Inflammatory macrophage (primary cell): ENCODE measurements at regions not wholly inside any gene's neighbourhood (a gene's known extent, or its start where the extent isn't known, plus 50 kb on each side); places are given as distances from the start of the nearest gene placed in this dataset.
"Not testable (repeated sequence)": the region's sequence is repeated elsewhere in the genome, so short reads cannot be mapped to it uniquely, and the experiment has no call there.

Source experiments
- DNase-seq, 2 donors: peaks; one replicate each; pipeline ENCODE4 v3.0.0-alpha.2; 2020 to 2022

DNA sequence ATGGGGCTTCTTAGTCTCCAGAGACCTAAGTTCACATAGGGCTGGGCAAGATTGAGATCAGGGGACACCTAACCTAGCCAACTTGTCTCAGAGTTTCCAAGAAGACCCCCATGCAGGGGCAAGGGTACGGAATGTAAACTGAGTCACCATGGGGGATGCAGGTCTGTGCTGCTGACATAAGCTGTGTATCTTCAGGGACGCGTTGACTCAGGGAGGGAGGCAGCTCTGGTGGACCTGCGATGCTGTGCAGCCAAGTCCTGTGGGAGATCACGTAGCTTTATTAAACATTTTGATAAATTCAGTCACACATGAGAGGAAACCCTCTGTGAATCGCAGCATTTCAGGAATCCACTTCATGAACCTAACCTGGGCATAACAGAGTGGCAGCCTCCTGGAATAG lies 216.0 kb downstream of the ANKRD30B start:
- no peak for DNase-seq

- DNase-seq, result no peak
These were observed 216.4 kb downstream of the ANKRD30B start for GRCh38 chr18:14964406-14964805.

- not testable (repeated sequence) for DNase-seq
These were observed 217.0 kb downstream of the ANKRD30B start for GRCh38 chr18:14964976-14965375.

DNA sequence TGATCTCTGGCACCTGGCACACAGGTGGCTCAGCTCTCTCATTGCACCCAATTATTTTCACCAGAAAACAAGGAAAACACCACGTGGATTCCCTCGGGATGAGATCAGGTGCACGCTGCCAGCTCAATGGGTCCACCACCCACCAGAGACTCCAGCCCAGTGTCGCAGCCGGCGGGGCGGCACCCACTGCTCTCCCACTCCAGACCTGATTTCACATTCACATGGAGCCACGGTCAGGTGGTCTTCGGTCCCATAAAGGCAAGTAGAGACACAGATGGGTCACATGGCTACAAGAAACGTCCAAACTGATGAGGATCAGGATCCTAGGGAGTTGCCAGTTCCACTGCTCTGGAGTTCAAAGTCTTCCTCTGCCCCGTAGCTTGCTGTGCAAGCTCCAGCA lies 217.6 kb downstream of the ANKRD30B start:
- no peak for DNase-seq

- DNase-seq, result not testable (repeated sequence)
These were observed 219.3 kb downstream of the ANKRD30B start for GRCh38 chr18:14967246-14967645.

GRCh38 chr18:14969500-14969899 lies 221.5 kb downstream of the ANKRD30B start:
- DNase-seq, result no peak

DNA sequence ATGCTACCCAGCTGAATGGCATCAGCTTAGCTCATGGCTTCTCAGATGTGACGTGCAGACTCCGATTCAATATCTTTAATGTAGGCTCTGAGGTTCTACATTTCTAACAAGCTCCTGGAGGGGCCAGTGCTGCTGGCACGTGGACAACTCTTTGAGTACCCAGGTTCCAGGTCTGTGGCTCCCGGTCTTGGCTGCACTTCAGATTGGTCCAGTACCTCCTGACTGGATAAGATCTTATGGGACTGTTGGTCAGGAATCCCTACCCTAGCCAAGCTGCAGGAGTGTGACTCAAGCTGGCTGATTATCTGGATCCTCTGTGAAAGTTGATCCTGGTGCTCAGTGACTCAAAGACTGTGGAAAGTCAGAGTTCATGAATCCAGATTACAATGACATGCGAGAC lies 222.1 kb downstream of the ANKRD30B start:
- no peak for DNase-seq

DNA sequence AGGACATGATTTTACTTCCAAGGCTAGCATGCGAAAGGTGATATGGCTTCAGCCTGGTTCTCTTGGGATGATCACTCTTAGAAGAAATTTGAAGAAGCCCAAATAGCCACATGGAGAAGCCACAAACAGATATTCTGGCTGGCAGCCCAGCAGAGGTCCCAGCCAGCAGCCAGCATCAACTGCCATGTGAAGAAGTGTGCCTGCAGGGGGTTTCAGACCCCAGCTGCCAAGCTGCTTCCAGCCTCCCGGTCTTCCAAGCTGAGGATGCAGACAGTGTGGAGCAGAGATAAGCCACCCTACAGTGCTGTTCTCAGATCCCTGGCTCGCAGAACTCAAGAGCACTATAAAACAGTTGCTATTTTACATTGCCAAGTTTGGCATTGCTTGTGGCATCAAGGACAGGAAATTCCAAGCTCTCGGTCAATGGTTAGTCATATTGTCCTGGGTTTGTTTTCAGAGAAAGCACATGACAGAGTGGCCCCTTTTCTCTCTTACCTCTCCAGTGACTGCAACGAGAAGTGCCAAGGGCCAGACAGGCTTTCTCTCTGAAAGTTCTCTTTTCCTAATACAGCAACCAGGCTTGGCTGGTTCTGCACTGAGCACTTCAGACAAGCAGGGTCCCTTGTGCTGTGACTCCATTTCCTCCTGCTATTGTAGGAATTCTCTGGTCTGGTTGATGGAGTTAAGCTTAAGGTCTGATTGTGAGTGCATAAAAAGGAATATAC lies 223.7 kb downstream of the ANKRD30B start:
- no peak for DNase-seq

- DNase-seq, result not testable (repeated sequence)
These were observed 225.4 kb downstream of the ANKRD30B start for GRCh38 chr18:14973421-14973820.

- DNase-seq, result no peak
These were observed 226.1 kb downstream of the ANKRD30B start for GRCh38 chr18:14974088-14974487.

DNA sequence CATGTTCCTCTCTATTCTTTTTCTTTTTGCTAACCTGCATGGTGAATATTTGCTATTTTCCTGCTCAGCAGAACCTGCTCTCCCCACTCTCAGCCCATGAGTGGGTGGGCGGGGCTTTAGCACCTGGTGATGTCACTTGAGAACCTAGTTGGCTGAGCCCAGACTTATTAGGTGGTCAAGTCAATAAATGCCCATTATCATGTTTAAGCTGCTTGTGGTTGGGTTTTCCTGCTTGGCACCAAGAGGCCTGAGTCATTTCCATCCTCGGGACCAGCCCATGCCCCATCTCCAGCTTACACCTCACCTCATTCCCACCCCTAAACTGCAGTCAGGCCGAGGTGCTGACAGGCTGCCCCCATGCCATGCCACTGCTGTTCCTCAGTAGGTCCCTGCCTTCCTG lies 226.6 kb downstream of the ANKRD30B start:
- DNase-seq, result no peak

DNA sequence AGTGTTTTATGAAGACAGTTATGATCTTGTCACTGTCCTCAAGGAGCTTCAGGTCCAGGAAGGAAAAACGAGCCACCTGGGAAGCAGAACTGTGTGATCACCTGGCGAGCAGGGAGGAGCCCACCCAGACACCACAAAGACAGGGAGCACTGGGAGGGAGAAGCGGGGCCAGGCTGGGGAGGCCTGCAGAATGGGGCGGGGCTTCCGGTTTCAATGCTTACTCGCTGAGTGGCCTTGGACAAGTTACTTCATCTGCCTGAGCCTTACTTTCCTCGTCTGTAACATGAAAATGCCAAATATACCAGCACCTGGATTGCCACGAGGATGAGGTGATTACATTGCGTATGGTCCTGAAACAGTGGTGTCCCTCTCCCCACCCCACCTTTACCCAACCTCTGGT lies 227.5 kb downstream of the ANKRD30B start:
- DNase-seq, result no peak

GRCh38 chr18:14976736-14977430 lies 228.9 kb downstream of the ANKRD30B start:
- no peak for DNase-seq

- no peak for DNase-seq
These were observed 230.2 kb downstream of the ANKRD30B start for GRCh38 chr18:14978191-14978590.

DNA sequence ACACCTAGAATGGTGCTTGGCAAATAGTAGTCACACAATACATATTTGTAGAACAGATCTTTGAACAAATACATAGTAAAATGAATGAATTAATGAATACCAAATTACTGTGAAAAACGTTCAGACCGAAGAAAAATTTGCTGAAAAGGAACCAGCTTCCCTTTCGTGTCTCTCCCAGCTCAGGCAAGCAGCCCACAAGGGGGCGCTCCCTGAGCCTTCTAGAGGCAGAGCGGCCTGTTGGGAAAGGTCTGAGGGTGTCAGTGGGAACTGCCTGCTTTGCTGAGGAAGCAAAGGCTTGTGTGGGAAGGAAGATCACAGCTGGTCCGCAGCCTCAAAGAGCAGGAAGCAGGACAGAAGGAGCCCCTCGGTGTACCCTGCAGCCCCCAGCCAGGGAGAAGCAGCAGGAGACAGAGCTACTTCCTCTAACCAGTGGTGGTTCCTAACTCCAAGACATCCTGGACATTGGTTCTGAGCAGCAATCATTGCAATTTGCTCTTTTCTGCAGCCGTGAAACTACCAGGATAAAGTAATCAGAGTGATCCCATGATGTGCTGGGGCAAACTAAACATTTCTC lies 231.1 kb downstream of the ANKRD30B start:
- peak in 1 of 2 donors; percentile 15 for DNase-seq

DNA sequence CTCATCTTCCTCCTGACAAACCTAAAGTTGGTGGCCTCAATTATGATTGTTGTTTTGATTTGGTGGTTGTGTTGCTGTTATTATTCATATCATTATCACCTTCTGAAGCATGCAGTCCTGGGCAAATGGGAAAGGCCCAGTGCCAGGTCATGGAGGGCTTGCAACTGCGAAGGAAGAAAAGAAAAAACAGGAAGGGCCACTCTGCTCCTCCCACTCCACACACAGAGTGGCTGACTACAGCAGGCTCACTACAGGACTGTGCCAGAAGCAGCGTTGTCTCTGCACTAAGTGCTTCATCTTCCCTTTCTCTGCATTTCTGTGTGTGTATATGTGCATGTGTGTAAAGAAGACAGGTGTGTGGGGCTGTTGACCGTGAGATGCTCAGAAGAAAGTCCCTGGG lies 231.9 kb downstream of the ANKRD30B start:
- no peak for DNase-seq

DNA sequence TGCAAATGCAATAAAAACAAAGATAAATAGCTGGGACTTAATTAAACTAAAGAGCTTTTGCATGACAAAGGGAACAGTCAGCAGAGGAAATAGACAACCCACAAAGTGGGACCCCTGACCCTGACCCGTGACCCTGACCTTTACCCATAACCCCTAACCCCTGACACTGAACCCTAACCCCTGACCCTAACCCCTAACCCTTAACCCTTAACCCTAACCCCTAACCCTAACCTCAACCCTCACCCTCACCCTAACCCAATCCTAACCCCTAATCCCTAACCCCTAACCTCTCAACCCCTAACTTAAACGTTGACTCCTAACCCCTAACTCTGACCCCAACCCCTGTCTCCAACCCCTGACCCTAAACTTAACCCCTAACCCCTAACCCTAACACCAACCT lies 236.6 kb downstream of the ANKRD30B start:
- not testable (repeated sequence) for DNase-seq

- DNase-seq, result not testable (repeated sequence)
These were observed 237.5 kb downstream of the ANKRD30B start for GRCh38 chr18:14985291-14986013.

DNA sequence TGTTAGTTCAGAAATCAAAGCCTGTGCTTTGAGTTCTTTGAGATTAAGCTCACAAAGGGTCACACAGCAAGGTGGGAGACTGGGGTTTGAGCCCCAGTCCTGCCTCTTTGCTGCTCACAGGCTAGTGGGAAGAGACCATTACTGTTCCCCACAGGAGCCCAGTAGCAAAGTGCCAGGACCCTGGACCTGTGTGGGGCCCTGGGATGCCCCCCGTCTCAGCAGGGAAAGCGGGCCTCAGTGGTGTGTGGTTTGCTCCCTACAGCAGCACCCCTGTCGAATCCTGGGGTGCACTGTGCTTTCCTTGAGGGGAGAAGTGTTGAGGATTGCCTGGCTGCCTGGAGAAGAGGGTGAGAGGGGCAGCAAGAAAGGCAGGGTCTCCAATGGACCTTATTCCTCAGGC lies 239.4 kb downstream of the ANKRD30B start:
- not testable (repeated sequence) for DNase-seq

DNA sequence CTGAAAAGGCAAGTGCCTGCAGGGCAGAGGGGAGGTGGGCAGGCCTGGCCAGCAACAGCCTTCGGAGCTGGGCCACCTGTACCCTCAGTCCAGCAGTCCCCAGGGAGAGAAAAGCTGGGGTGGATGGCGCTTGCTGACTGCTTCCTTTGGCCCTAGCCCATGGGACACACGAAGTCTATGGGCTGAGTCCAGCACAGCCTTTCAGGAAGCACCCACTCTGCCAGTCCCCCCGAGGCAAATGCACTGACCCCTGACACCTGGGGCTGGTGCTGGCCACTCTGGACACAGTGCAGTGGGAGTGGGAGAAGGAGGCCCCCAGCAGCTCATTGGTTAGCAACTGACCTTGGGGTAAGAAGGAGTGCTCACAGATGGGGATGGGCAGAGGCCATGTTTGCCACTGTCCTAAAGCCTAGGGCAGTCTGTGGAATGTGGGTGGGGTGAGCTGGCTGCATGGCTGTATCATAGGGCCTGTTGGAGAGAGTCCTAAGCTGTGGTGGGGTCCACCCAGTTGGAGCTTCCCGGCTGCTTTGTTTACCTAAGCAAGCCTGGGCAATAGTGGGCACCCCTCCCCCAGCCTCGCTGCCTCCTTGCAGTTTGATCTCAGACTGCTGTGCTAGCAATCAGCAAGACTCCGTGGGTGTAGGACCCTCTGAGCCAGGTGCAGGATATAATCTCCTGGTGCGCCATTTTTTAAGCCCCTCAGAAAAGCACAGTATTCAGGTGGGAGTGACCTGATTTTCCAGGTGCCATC lies 240.2 kb downstream of the ANKRD30B start:
- not testable (repeated sequence) for DNase-seq

GRCh38 chr18:14989569-14989968 lies 241.6 kb downstream of the ANKRD30B start:
- DNase-seq, result not testable (repeated sequence)

DNA sequence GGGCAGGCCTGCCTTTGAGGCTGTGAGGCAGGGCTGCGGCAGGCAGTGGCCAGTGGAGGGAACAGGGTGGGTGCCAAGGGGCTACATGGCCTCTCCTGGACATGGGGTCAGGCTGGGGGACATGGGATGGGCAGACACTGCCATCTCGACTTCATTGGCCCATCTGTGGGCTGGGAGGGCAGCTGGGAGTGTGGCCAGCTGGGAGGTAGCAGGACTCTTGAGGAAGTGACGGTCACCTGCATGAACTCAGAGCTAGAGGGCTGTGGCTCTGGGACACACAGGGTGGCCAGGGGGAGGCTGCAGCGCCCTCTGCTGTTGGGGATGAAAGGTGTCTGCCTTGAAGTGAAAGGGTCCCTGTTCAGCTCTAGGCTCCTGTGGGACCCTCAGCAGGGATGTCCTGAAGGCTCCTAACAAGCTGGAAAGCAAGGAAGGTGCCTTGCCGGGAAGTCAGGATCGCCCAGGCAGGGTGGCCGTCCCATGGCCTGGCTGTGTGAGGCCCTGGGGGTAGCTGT lies 244.0 kb downstream of the ANKRD30B start:
- not testable (repeated sequence) for DNase-seq
